ENCODE measurements at regions not wholly inside any gene's neighbourhood (a gene's known extent, or its start where the extent isn't known, plus 50 kb on each side); places are given as distances from the start of the nearest gene placed in this dataset.

DNA sequence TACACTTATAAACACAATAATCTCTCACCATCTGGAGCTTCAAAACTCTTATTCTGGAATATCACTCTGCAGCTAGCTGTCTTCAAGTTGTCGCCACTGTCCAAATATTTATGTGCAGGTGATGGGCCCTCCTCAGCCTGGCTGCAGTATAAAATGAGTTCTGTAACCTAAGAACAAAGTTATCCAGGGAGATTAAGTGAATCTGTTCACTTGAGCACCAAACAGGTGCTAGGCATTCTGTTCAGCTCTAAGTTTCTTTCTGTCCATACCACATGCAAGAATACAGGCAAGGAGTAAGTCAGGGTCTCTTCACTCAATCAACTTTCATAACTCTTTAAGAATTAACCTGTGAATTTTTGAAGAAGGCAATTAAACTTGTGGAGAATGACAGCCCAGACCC is 344.1 kb downstream of the PLK2 start:
- no CpG with 5 or more reads among the region's 1 CpG for WGBS, 2 donors (ENCODE audit: extremely low coverage in 2 of 2, insufficient read length in 2 of 2, insufficient replicate concordance in 1 of 2)

GRCh38 chr5:58114324-58114723 is 345.6 kb downstream of the PLK2 start:
- Histone ChIP-seq H3K9me3 (replicated peaks in 1 of 2; ENCODE audit: control insufficient read depth in 2 of 2, insufficient read depth in 1 of 2, low read depth in 1 of 2, low read length in 2 of 2) (peaks cover 0 to 2% of the 10 kb centered on the region in 2 donors), H3K27ac (replicated peaks; ENCODE audit: low read length) (no peak overlapping the region), H2AK5ac (ENCODE audit: low read depth, low read length) (no peak overlapping the region), H3K36me3 (replicated peaks in 1 of 2; ENCODE audit: control insufficient read depth in 2 of 2, insufficient read depth in 2 of 2, low read length in 2 of 2) (no peaks in the 10 kb centered on the region), H3K9ac (ENCODE audit: low read depth, low read length, poor library complexity) (no peak overlapping the region), H3K18ac (ENCODE audit: low read length) (no peak overlapping the region), H2BK120ac (ENCODE audit: low read depth, low read length) (no peak overlapping the region), H3K23ac (ENCODE audit: low read depth, low read length, poor library complexity) (no peak overlapping the region), H4K91ac (ENCODE audit: low read depth, low read length, poor library complexity) (no peak overlapping the region), H2BK12ac (ENCODE audit: low read length) (no peak overlapping the region), H4K8ac (ENCODE audit: low read depth, low read length) (no peak overlapping the region), H3K27me3 (ENCODE audit: control insufficient read depth in 3 of 3, insufficient read depth in 3 of 3, low read depth in 1 of 3, low read length in 3 of 3) (no peaks in the 10 kb centered on the region), H3K4me2 (ENCODE audit: insufficient read depth, low read length, poor library complexity, severe bottlenecking) (no peak overlapping the region), H3K14ac (ENCODE audit: low read length) (no peak overlapping the region), H2BK5ac (ENCODE audit: low read length) (no peak overlapping the region), H3K4me3 (ENCODE audit: low read length in 2 of 2) (no peak overlapping the region), H3K4me1 (ENCODE audit: control insufficient read depth in 2 of 2, insufficient read depth in 1 of 2, low read depth in 1 of 2, low read length in 2 of 2) (no peaks in the 10 kb centered on the region), H3K79me1 (ENCODE audit: low read depth, low read length) (no peaks in the 10 kb centered on the region), H2AFZ (ENCODE audit: low read length) (no peak overlapping the region), H3K4ac (ENCODE audit: low read length) (no peak overlapping the region), H2BK15ac (ENCODE audit: low read length) (no peak overlapping the region)
- WGBS, 2 donors (ENCODE audit: extremely low coverage in 2 of 2, insufficient read length in 2 of 2, insufficient replicate concordance in 1 of 2), result no CpG with 5 or more reads among the region's 3 CpGs
- no peak for DNase-seq (ENCODE audit: low spot score)

More for the DNA sequence above, 344.1 kb downstream of the PLK2 start:
- no peaks in the 10 kb centered on the region for H3K79me1 ChIP-seq (ENCODE audit: low read depth, low read length)
- no peak overlapping the region for H3K9ac ChIP-seq (ENCODE audit: low read depth, low read length, poor library complexity)
- H3K36me3 ChIP-seq (replicated peaks in 1 of 2; ENCODE audit: control insufficient read depth in 2 of 2, insufficient read depth in 2 of 2, low read length in 2 of 2), result no peaks in the 10 kb centered on the region
- no peak overlapping the region for H3K23ac ChIP-seq (ENCODE audit: low read depth, low read length, poor library complexity)
- no peak overlapping the region for H2BK120ac ChIP-seq (ENCODE audit: low read depth, low read length)
- no peak overlapping the region for H2AFZ ChIP-seq (ENCODE audit: low read length)
- H3K4ac ChIP-seq (ENCODE audit: low read length), result no peak overlapping the region
- no peak overlapping the region for H3K27ac ChIP-seq (replicated peaks; ENCODE audit: low read length)
- no peak overlapping the region for H4K8ac ChIP-seq (ENCODE audit: low read depth, low read length)
- H2BK12ac ChIP-seq (ENCODE audit: low read length), result no peak overlapping the region
- H3K4me2 ChIP-seq (ENCODE audit: insufficient read depth, low read length, poor library complexity, severe bottlenecking), result no peak overlapping the region
- peaks cover 0 to 2% of the 10 kb centered on the region in 2 donors for H3K4me1 ChIP-seq (ENCODE audit: control insufficient read depth in 2 of 2, insufficient read depth in 1 of 2, low read depth in 1 of 2, low read length in 2 of 2)
- H3K9me3 ChIP-seq (replicated peaks in 1 of 2; ENCODE audit: control insufficient read depth in 2 of 2, insufficient read depth in 1 of 2, low read depth in 1 of 2, low read length in 2 of 2), result peaks cover 0 to 2% of the 10 kb centered on the region in 2 donors
- no peak for DNase-seq (ENCODE audit: low spot score)
- H2BK15ac ChIP-seq (ENCODE audit: low read length), result no peak overlapping the region
- no peak overlapping the region for H2BK5ac ChIP-seq (ENCODE audit: low read length)
- H2AK5ac ChIP-seq (ENCODE audit: low read depth, low read length), result no peak overlapping the region
- no peak overlapping the region for H3K4me3 ChIP-seq (ENCODE audit: low read length in 2 of 2)
- no peaks in the 10 kb centered on the region for H3K27me3 ChIP-seq (ENCODE audit: control insufficient read depth in 3 of 3, insufficient read depth in 3 of 3, low read depth in 1 of 3, low read length in 3 of 3)
- no peak overlapping the region for H4K91ac ChIP-seq (ENCODE audit: low read depth, low read length, poor library complexity)
- no peak overlapping the region for H3K14ac ChIP-seq (ENCODE audit: low read length)
- H3K18ac ChIP-seq (ENCODE audit: low read length), result no peak overlapping the region

- Histone ChIP-seq H3K4me1 (ENCODE audit: control insufficient read depth in 2 of 2, insufficient read depth in 1 of 2, low read depth in 1 of 2, low read length in 2 of 2) (no peaks in the 10 kb centered on the region), H3K23ac (ENCODE audit: low read depth, low read length, poor library complexity) (no peak overlapping the region), H2BK12ac (ENCODE audit: low read length) (no peak overlapping the region), H4K8ac (ENCODE audit: low read depth, low read length) (no peak overlapping the region), H2AK5ac (ENCODE audit: low read depth, low read length) (no peak overlapping the region), H2AFZ (ENCODE audit: low read length) (no peak overlapping the region), H2BK15ac (ENCODE audit: low read length) (no peak overlapping the region), H2BK120ac (ENCODE audit: low read depth, low read length) (no peak overlapping the region), H3K27ac (replicated peaks; ENCODE audit: low read length) (no peak overlapping the region), H3K18ac (ENCODE audit: low read length) (no peak overlapping the region), H3K14ac (ENCODE audit: low read length) (no peak overlapping the region), H2BK5ac (ENCODE audit: low read length) (no peak overlapping the region), H3K4ac (ENCODE audit: low read length) (no peak overlapping the region), H3K36me3 (replicated peaks in 1 of 2; ENCODE audit: control insufficient read depth in 2 of 2, insufficient read depth in 2 of 2, low read length in 2 of 2) (no peaks in the 10 kb centered on the region), H3K27me3 (ENCODE audit: control insufficient read depth in 3 of 3, insufficient read depth in 3 of 3, low read depth in 1 of 3, low read length in 3 of 3) (no peaks in the 10 kb centered on the region), H3K9me3 (replicated peaks in 1 of 2; ENCODE audit: control insufficient read depth in 2 of 2, insufficient read depth in 1 of 2, low read depth in 1 of 2, low read length in 2 of 2) (peaks cover 0 to 2% of the 10 kb centered on the region in 2 donors), H3K4me3 (ENCODE audit: low read length in 2 of 2) (no peak overlapping the region), H3K79me1 (ENCODE audit: low read depth, low read length) (no peaks in the 10 kb centered on the region), H4K91ac (ENCODE audit: low read depth, low read length, poor library complexity) (no peak overlapping the region), H3K9ac (ENCODE audit: low read depth, low read length, poor library complexity) (no peak overlapping the region), H3K4me2 (ENCODE audit: insufficient read depth, low read length, poor library complexity, severe bottlenecking) (no peak overlapping the region)
- DNase-seq (ENCODE audit: low spot score), result no peak
- no CpG with 5 or more reads among the region's 9 CpGs for WGBS, 2 donors (ENCODE audit: extremely low coverage in 2 of 2, insufficient read length in 2 of 2, insufficient replicate concordance in 1 of 2)
These were observed 346.7 kb downstream of the PLK2 start for GRCh38 chr5:58113172-58113571.

GRCh38 chr5:58108511-58108910 is 351.4 kb downstream of the PLK2 start:
- no peaks in the 10 kb centered on the region for H3K36me3 ChIP-seq (replicated peaks in 1 of 2; ENCODE audit: control insufficient read depth in 2 of 2, insufficient read depth in 2 of 2, low read length in 2 of 2)
- H3K14ac ChIP-seq (ENCODE audit: low read length), result no peak overlapping the region
- H3K27me3 ChIP-seq (ENCODE audit: control insufficient read depth in 3 of 3, insufficient read depth in 3 of 3, low read depth in 1 of 3, low read length in 3 of 3), result no peaks in the 10 kb centered on the region
- H2BK5ac ChIP-seq (ENCODE audit: low read length), result no peak overlapping the region
- no peak overlapping the region for H3K27ac ChIP-seq (replicated peaks; ENCODE audit: low read length)
- H3K23ac ChIP-seq (ENCODE audit: low read depth, low read length, poor library complexity), result no peak overlapping the region
- no peak overlapping the region for H4K91ac ChIP-seq (ENCODE audit: low read depth, low read length, poor library complexity)
- H3K79me1 ChIP-seq (ENCODE audit: low read depth, low read length), result no peaks in the 10 kb centered on the region
- no peak for DNase-seq (ENCODE audit: low spot score)
- H3K4me3 ChIP-seq (ENCODE audit: low read length in 2 of 2), result no peak overlapping the region
- no peak overlapping the region for H3K18ac ChIP-seq (ENCODE audit: low read length)
- no peak overlapping the region for H2AFZ ChIP-seq (ENCODE audit: low read length)
- no peaks in the 10 kb centered on the region for H3K9me3 ChIP-seq (replicated peaks in 1 of 2; ENCODE audit: control insufficient read depth in 2 of 2, insufficient read depth in 1 of 2, low read depth in 1 of 2, low read length in 2 of 2)
- no peak overlapping the region for H2BK12ac ChIP-seq (ENCODE audit: low read length)
- H3K4me1 ChIP-seq (ENCODE audit: control insufficient read depth in 2 of 2, insufficient read depth in 1 of 2, low read depth in 1 of 2, low read length in 2 of 2), result no peaks in the 10 kb centered on the region
- no peak overlapping the region for H2BK120ac ChIP-seq (ENCODE audit: low read depth, low read length)
- no peak overlapping the region for H4K8ac ChIP-seq (ENCODE audit: low read depth, low read length)
- WGBS, 2 donors (ENCODE audit: extremely low coverage in 2 of 2, insufficient read length in 2 of 2, insufficient replicate concordance in 1 of 2), result no CpG with 5 or more reads among the region's 1 CpG
- H2BK15ac ChIP-seq (ENCODE audit: low read length), result no peak overlapping the region
- no peak overlapping the region for H2AK5ac ChIP-seq (ENCODE audit: low read depth, low read length)
- H3K9ac ChIP-seq (ENCODE audit: low read depth, low read length, poor library complexity), result no peak overlapping the region
- no peak overlapping the region for H3K4ac ChIP-seq (ENCODE audit: low read length)
- H3K4me2 ChIP-seq (ENCODE audit: insufficient read depth, low read length, poor library complexity, severe bottlenecking), result no peak overlapping the region

Measured in neuronal stem cell (in vitro differentiated cells).